NCI-H446 treated with DMSO at 0.1 percent for 48 hours (cell line): ENCODE measurements at regions not wholly inside any gene's neighbourhood (a gene's known extent, or its start where the extent isn't known, plus 50 kb on each side); places are given as distances from the start of the nearest gene placed in this dataset.

Experiments used
- DNase-seq: peaks from one replicate; lab custom pipeline; 2025; lab: John Stamatoyannopoulos, UW

- no peak for DNase-seq
Observed at GRCh38 chr20:22652681-22653588, 68.6 kb upstream of the FOXA2 start.

- no peak for DNase-seq
Observed at GRCh38 chr20:22653658-22654642, 69.6 kb upstream of the FOXA2 start.

- no peak for DNase-seq
Observed at GRCh38 chr20:22663528-22664025, 79.2 kb upstream of the FOXA2 start.

- DNase-seq, result no peak
Observed at GRCh38 chr20:22667198-22667597, 82.8 kb upstream of the FOXA2 start.

GRCh38 chr20:22672191-22672590 lies 87.8 kb upstream of the FOXA2 start:
- no peak for DNase-seq

GRCh38 chr20:22673467-22673866 lies 89.1 kb upstream of the FOXA2 start:
- DNase-seq, result no peak

- DNase-seq, result no peak
Observed at GRCh38 chr20:22675341-22675740, 91.0 kb upstream of the FOXA2 start.

- DNase-seq, result no peak
Observed at GRCh38 chr20:22678678-22679077, 94.3 kb upstream of the FOXA2 start.

GRCh38 chr20:22679197-22679596 lies 94.8 kb upstream of the FOXA2 start:
- DNase-seq, result no peak

- no peak for DNase-seq
Observed at GRCh38 chr20:22680031-22680740, 95.8 kb upstream of the FOXA2 start.

- no peak for DNase-seq
Observed at GRCh38 chr20:22681591-22682248, 97.3 kb upstream of the FOXA2 start.

- DNase-seq, result no peak
Observed at GRCh38 chr20:22682381-22682780, 98.0 kb upstream of the FOXA2 start.

GRCh38 chr20:22684072-22684762 lies 99.8 kb upstream of the FOXA2 start:
- DNase-seq, result peak; percentile 23

- no peak for DNase-seq
Observed at GRCh38 chr20:22684763-22685443, 100.5 kb upstream of the FOXA2 start.

- peak; percentile 24 for DNase-seq
Observed at GRCh38 chr20:22686097-22686496, 101.7 kb upstream of the FOXA2 start.

- no peak for DNase-seq
Observed at GRCh38 chr20:22687676-22688349, 103.4 kb upstream of the FOXA2 start.

GRCh38 chr20:22688485-22688884 lies 104.1 kb upstream of the FOXA2 start:
- DNase-seq, result no peak

GRCh38 chr20:22689266-22689665 lies 104.9 kb upstream of the FOXA2 start:
- no peak for DNase-seq

- DNase-seq, result no peak
Observed at GRCh38 chr20:22690000-22690399, 105.6 kb upstream of the FOXA2 start.
